ENCODE measurements at regions not wholly inside any gene's neighbourhood (a gene's known extent, or its start where the extent isn't known, plus 50 kb on each side); places are given as distances from the start of the nearest gene placed in this dataset.

- TF ChIP-seq PATZ1 (CRISPR knock-in tag; IDR thresholded peaks at IDR 0.05; ENCODE audit: borderline replicate concordance) = no peak
- no peak for TF ChIP-seq ZFP3 (CRISPR knock-in tag; IDR thresholded peaks at IDR 0.05)
- no peak for TF ChIP-seq OSR1 (CRISPR knock-in tag; IDR thresholded peaks at IDR 0.05)
- no peak for TF ChIP-seq ISL1 (CRISPR knock-in tag; IDR thresholded peaks at IDR 0.05)
- TF ChIP-seq CSDC2 (CRISPR knock-in tag; IDR thresholded peaks at IDR 0.05) = no peak
- TF ChIP-seq BACH2 (CRISPR knock-in tag; IDR thresholded peaks at IDR 0.05; ENCODE audit: borderline replicate concordance) = no peak
- TF ChIP-seq TCF4 (CRISPR knock-in tag; IDR thresholded peaks at IDR 0.05; ENCODE audit: borderline replicate concordance) = no peak
- no peak for TF ChIP-seq TOX (CRISPR knock-in tag; IDR thresholded peaks at IDR 0.05; ENCODE audit: borderline replicate concordance)
Observed at GRCh38 chr4:45131020-45131419, 404.7 kb upstream of the GNPDA2 start.

Measured in SK-N-SH treated with all-trans-retinoic acid at 6 μM for 48 hours (cell line).